ENCODE measurements at regions not wholly inside any gene's neighbourhood (a gene's known extent, or its start where the extent isn't known, plus 50 kb on each side); places are given as distances from the start of the nearest gene placed in this dataset.

GRCh38 chr9:31467075-31467474 lies 917.4 kb upstream of the ACO1 start:
- no peak overlapping the region for H3K4me3 ChIP-seq (replicated peaks in 1 of 3; ENCODE audit: insufficient read depth in 1 of 3, low read depth in 2 of 3, low read length in 3 of 3)
- no peaks in the 10 kb centered on the region for H4K20me1 ChIP-seq (ENCODE audit: insufficient read depth, low read length)
- BruUV-seq (replicated peaks), result no TSS peak
- no peak for DNase-seq (ENCODE audit: low spot score)
- TF ChIP-seq ZSCAN31 (CRISPR knock-in tag; IDR thresholded peaks at IDR 0.05; ENCODE audit: low read depth), result no peak
- H3K4me1 ChIP-seq (ENCODE audit: insufficient read depth, low read length), result no peaks in the 10 kb centered on the region
- intact Hi-C loops (cut with micrococcal nuclease; ENCODE audit: unreplicated experiment), result no loop called here
- H3K36me3 ChIP-seq (replicated peaks in 1 of 2; ENCODE audit: control insufficient read depth in 1 of 2, insufficient read depth in 2 of 2, low read length in 2 of 2), result no peaks in the 10 kb centered on the region
- 14% methylated on average over 4 of the region's 4 CpGs for WGBS (ENCODE audit: low lambda C conversion rate)
- CTCF ChIA-PET (ENCODE audit: low intra/inter-chr PET ratio, low total read pairs), result no interaction called here
- no peak for FAIRE-seq
- in situ Hi-C loops (cut with HindIII; ENCODE audit: extremely low pct_ligation_motif_present, low pct_unique_long_range_greater_than_20kb), result no loop called here
- H3K9me3 ChIP-seq (ENCODE audit: low read length), result no peaks in the 10 kb centered on the region
- ATAC-seq, result no peak
- H2AFZ ChIP-seq (ENCODE audit: low read length), result no peak overlapping the region
- H3K27ac ChIP-seq (ENCODE audit: extremely low read length, insufficient read depth, low read length), result no peak overlapping the region
- POLR2A ChIA-PET, result no interaction called here
- no peak overlapping the region for H3K9ac ChIP-seq (ENCODE audit: insufficient read depth, low read depth, low read length)
- no peaks in the 10 kb centered on the region for H3K79me2 ChIP-seq (ENCODE audit: insufficient read depth, low read length)
- H3K27me3 ChIP-seq (ENCODE audit: control insufficient read depth in 1 of 2, insufficient read depth in 2 of 2, low read length in 2 of 2), result peaks cover 0 to 3% of the 10 kb centered on the region in 2 experiments; a peak in 1 of 5 replicates
- no peak overlapping the region for H3K4me2 ChIP-seq (ENCODE audit: low read depth, low read length)

- Histone ChIP-seq H3K27me3 (ENCODE audit: control insufficient read depth in 1 of 2, insufficient read depth in 2 of 2, low read length in 2 of 2) (peaks cover 0 to 3% of the 10 kb centered on the region in 2 experiments; a peak in 1 of 5 replicates), H3K4me2 (ENCODE audit: low read depth, low read length) (no peak overlapping the region), H2AFZ (ENCODE audit: low read length) (no peak overlapping the region), H3K4me3 (replicated peaks in 1 of 3; ENCODE audit: insufficient read depth in 1 of 3, low read depth in 2 of 3, low read length in 3 of 3) (no peak overlapping the region), H3K9ac (ENCODE audit: insufficient read depth, low read depth, low read length) (no peak overlapping the region), H3K9me3 (ENCODE audit: low read length) (no peaks in the 10 kb centered on the region), H3K36me3 (replicated peaks in 1 of 2; ENCODE audit: control insufficient read depth in 1 of 2, insufficient read depth in 2 of 2, low read length in 2 of 2) (no peaks in the 10 kb centered on the region), H3K27ac (ENCODE audit: extremely low read length, insufficient read depth, low read length) (no peak overlapping the region), H3K79me2 (ENCODE audit: insufficient read depth, low read length) (no peaks in the 10 kb centered on the region), H4K20me1 (ENCODE audit: insufficient read depth, low read length) (no peaks in the 10 kb centered on the region), H3K4me1 (ENCODE audit: insufficient read depth, low read length) (no peaks in the 10 kb centered on the region)
- no peak for TF ChIP-seq PLRG1 (conservative IDR thresholded peaks at IDR 0.05)
- no peak for TF ChIP-seq ZHX1 (CRISPR knock-in tag; IDR thresholded peaks at IDR 0.05; ENCODE audit: low read depth)
- no peak for TF ChIP-seq ZFP41 (CRISPR knock-in tag; IDR thresholded peaks at IDR 0.05; ENCODE audit: borderline replicate concordance)
- no peak for TF ChIP-seq HMG20A (CRISPR knock-in tag; IDR thresholded peaks at IDR 0.05; ENCODE audit: borderline replicate concordance)
- TF ChIP-seq BATF2 (CRISPR knock-in tag; IDR thresholded peaks at IDR 0.05), result no peak
- TF ChIP-seq ZNF136 (CRISPR knock-in tag; IDR thresholded peaks at IDR 0.05; ENCODE audit: low read depth), result no peak
- no peak for TF ChIP-seq SALL2 (CRISPR knock-in tag; IDR thresholded peaks at IDR 0.05)
- no peak for TF ChIP-seq STAT6 (CRISPR knock-in tag; IDR thresholded peaks at IDR 0.05; ENCODE audit: borderline replicate concordance)
- TF ChIP-seq YEATS4 (CRISPR knock-in tag; IDR thresholded peaks at IDR 0.05; ENCODE audit: borderline replicate concordance), result no peak
- no peak for TF ChIP-seq MZF1 (CRISPR knock-in tag; IDR thresholded peaks at IDR 0.05; ENCODE audit: borderline replicate concordance)
- TF ChIP-seq MTA1 (CRISPR knock-in tag; IDR thresholded peaks at IDR 0.05; ENCODE audit: borderline replicate concordance), result no peak
- no peak for TF ChIP-seq EED (CRISPR knock-in tag; IDR thresholded peaks at IDR 0.05)
- TF ChIP-seq RXRA (CRISPR knock-in tag; IDR thresholded peaks at IDR 0.05), result no peak
- no peak for ATAC-seq
- ChIA-PET CTCF (ENCODE audit: low intra/inter-chr PET ratio, low total read pairs) (no interaction called here), POLR2A (no interaction called here)
- BruUV-seq (replicated peaks), result no TSS peak
- DNase-seq (ENCODE audit: low spot score), result no peak
- FAIRE-seq, result no peak
- in situ Hi-C loops (cut with HindIII; ENCODE audit: extremely low pct_ligation_motif_present, low pct_unique_long_range_greater_than_20kb) (no loop called here), intact Hi-C loops (cut with micrococcal nuclease; ENCODE audit: unreplicated experiment) (no loop called here)
- 1% methylated on average over 5 of the region's 5 CpGs for WGBS (ENCODE audit: low lambda C conversion rate)
Measured at GRCh38 chr9:31470051-31470450, 914.4 kb upstream of the ACO1 start.
